Osteoblast (primary cell): ENCODE measurements at regions not wholly inside any gene's neighbourhood (a gene's known extent, or its start where the extent isn't known, plus 50 kb on each side); places are given as distances from the start of the nearest gene placed in this dataset.

Experiments used
- DNase-seq: peaks from one replicate; pipeline ENCODE4 v3.0.0; 2011; ENCODE audit warnings: low spot score, mixed read lengths; ENCODE audit not compliant: insufficient read length; ENCODE audit errors: missing footprints
- H2AFZ ChIP-seq: 2 replicates; pipeline ENCODE4 v1.6.0; 2011; ENCODE audit warnings: mild to moderate bottlenecking, low read length
- H3K27ac ChIP-seq: 2 replicates; pipeline ENCODE4 v1.5.1; 2011; ENCODE audit warnings: mild to moderate bottlenecking, low read depth, low read length, moderate library complexity
- H3K27me3 ChIP-seq: 2 replicates; pipeline ENCODE4 v1.6.0; 2012; ENCODE audit warnings: mild to moderate bottlenecking, control low read depth, inconsistent platforms, low read length, moderate library complexity; ENCODE audit not compliant: insufficient read depth
- H3K36me3 ChIP-seq: 2 replicates; pipeline ENCODE4 v1.5.1; 2011; ENCODE audit warnings: mild to moderate bottlenecking, low read length, control low read depth, moderate library complexity; ENCODE audit not compliant: insufficient read depth
- H3K4me1 ChIP-seq: 2 replicates; pipeline ENCODE4 v1.5.1; 2011; ENCODE audit warnings: mild to moderate bottlenecking, low read length, control low read depth, moderate library complexity; ENCODE audit not compliant: insufficient read depth
- H3K4me2 ChIP-seq: 2 replicates; pipeline ENCODE4 v1.6.0; 2011; ENCODE audit warnings: mild to moderate bottlenecking, low read length; ENCODE audit not compliant: insufficient read depth
- H3K4me3 ChIP-seq: fragments of 200-600 bp; sonication (generic); 3 replicates; pipeline ENCODE4 v1.5.1; 2012; ENCODE audit warnings: mild to moderate bottlenecking, low read length, inconsistent platforms; ENCODE audit not compliant: insufficient read depth
- H3K79me2 ChIP-seq: 2 replicates; pipeline ENCODE4 v1.6.0; 2012; ENCODE audit warnings: mild to moderate bottlenecking, low read length, control low read depth, inconsistent platforms; ENCODE audit not compliant: insufficient read depth
- H3K9me3 ChIP-seq: 2 replicates; pipeline ENCODE4 v1.5.1; 2011; ENCODE audit warnings: low read depth, low read length, control low read depth
- H4K20me1 ChIP-seq: 2 replicates; pipeline ENCODE4 v1.6.0; 2012; ENCODE audit warnings: mild to moderate bottlenecking, low read length, control low read depth; ENCODE audit not compliant: insufficient read depth
- TF ChIP-seq, protein P1 (sequence below): IDR thresholded peaks from 2 replicates; pipeline ENCODE4 v1.5.1; 2011; ENCODE audit warnings: mild to moderate bottlenecking, low read depth, low read length, moderate library complexity; ENCODE audit errors: extremely low read depth

DNA sequence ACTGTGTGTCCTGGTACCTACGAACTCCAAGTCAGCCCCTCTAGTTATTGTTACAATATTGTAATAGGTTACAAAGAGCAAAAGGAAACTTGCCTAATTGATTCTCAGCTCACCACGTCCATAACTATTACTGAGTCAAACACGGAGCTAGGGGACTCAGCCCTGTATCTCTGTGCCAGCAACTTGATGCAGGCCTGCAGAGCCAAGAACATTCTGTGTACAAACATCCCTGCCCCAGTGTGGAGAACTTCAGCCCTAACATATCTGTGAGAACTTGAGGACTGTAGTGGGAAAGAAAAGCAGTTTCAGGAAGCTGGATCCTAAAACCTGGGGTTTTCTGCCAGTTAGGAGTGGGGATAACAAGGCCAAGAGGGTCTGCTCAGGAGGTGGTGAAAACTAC lies 114.9 kb upstream of the PRSS58 start:
- no peaks in the 10 kb centered on the region for H3K36me3 ChIP-seq
- peak overlapping the region; percentile 30 for H2AFZ ChIP-seq
- H3K9me3 ChIP-seq, result no peaks in the 10 kb centered on the region
- H3K4me2 ChIP-seq, result no peak overlapping the region
- no peak overlapping the region for H3K27ac ChIP-seq
- H3K27me3 ChIP-seq, result no peaks in the 10 kb centered on the region
- TF ChIP-seq, protein P1, sequence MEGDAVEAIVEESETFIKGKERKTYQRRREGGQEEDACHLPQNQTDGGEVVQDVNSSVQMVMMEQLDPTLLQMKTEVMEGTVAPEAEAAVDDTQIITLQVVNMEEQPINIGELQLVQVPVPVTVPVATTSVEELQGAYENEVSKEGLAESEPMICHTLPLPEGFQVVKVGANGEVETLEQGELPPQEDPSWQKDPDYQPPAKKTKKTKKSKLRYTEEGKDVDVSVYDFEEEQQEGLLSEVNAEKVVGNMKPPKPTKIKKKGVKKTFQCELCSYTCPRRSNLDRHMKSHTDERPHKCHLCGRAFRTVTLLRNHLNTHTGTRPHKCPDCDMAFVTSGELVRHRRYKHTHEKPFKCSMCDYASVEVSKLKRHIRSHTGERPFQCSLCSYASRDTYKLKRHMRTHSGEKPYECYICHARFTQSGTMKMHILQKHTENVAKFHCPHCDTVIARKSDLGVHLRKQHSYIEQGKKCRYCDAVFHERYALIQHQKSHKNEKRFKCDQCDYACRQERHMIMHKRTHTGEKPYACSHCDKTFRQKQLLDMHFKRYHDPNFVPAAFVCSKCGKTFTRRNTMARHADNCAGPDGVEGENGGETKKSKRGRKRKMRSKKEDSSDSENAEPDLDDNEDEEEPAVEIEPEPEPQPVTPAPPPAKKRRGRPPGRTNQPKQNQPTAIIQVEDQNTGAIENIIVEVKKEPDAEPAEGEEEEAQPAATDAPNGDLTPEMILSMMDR, result no peak
- no peaks in the 10 kb centered on the region for H3K79me2 ChIP-seq
- H3K4me3 ChIP-seq, result no peak overlapping the region
- H4K20me1 ChIP-seq, result no peaks in the 10 kb centered on the region
- H3K4me1 ChIP-seq, result peaks cover 19% of the 10 kb centered on the region
- no peak for DNase-seq

DNA sequence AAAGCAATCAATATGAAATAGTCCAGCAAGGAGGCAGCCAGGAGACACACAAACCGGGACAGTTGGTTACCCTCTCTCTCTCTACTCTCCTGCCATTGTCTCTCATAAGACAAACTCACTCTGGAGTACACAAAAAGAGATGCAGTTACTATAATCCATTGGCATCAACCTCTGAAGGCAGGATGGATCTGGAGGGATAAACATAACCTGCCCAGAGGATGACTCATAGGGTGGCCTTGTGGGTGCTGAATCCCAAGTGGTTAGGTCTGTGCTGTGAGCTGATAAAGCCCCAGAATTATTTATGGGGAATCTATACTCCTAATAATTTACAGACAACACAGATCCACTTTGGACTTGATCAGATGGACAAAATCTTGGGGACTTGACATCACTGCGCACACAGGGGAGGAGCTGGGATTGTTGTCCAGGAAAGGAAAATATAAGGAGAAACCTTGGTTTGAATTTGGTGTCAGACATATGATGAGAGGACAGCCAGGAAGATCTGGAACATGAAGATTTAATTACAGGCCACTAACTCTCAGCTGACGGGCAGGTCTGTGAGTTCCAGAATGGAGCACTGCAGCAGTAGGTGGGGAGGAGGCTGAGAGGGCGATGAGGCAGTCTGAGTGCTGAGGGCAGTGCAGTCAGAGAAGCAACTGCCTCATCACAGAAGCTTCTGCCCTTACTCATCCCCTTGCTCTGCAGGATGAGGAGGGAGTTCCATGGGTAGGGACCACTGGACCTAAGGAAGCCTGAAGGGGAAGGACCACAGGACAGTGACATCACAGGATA lies 113.9 kb upstream of the PRSS58 start:
- Histone ChIP-seq H2AFZ (no peak overlapping the region), H3K9me3 (no peaks in the 10 kb centered on the region), H3K36me3 (no peaks in the 10 kb centered on the region), H4K20me1 (no peaks in the 10 kb centered on the region), H3K79me2 (no peaks in the 10 kb centered on the region), H3K4me3 (no peak overlapping the region), H3K4me2 (no peak overlapping the region), H3K4me1 (peaks cover 19% of the 10 kb centered on the region), H3K27ac (no peak overlapping the region), H3K27me3 (no peaks in the 10 kb centered on the region)
- no peak for DNase-seq
- TF ChIP-seq, protein P1, result no peak

DNA sequence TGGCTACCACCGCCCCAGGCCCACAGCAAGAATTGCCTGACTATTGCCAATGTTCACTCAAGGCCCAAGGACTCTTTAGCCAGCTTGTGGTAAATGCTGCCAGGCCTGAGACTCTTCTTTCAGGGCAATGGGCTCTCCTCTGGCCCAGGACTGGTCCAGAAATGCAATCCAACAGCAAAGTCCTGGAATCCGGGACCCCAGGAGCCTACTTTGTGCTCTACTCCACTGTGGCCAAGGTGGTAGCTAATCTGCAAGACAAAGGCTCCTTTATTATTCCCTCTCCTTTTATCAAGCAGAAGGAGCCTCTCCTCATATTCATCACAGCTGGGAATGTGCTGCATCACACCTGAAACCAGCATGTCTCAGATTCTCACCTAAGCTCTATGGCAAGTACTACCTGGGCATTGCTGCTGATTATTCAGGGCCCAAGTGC lies 107.6 kb upstream of the PRSS58 start:
- H3K27me3 ChIP-seq, result no peaks in the 10 kb centered on the region
- H3K79me2 ChIP-seq, result no peaks in the 10 kb centered on the region
- DNase-seq, result no peak
- H3K4me2 ChIP-seq, result no peak overlapping the region
- no peaks in the 10 kb centered on the region for H4K20me1 ChIP-seq
- no peak overlapping the region for H2AFZ ChIP-seq
- no peaks in the 10 kb centered on the region for H3K9me3 ChIP-seq
- TF ChIP-seq, protein P1, result no peak
- H3K36me3 ChIP-seq, result no peaks in the 10 kb centered on the region
- H3K4me1 ChIP-seq, result no peaks in the 10 kb centered on the region
- H3K27ac ChIP-seq, result no peak overlapping the region
- H3K4me3 ChIP-seq, result no peak overlapping the region

DNA sequence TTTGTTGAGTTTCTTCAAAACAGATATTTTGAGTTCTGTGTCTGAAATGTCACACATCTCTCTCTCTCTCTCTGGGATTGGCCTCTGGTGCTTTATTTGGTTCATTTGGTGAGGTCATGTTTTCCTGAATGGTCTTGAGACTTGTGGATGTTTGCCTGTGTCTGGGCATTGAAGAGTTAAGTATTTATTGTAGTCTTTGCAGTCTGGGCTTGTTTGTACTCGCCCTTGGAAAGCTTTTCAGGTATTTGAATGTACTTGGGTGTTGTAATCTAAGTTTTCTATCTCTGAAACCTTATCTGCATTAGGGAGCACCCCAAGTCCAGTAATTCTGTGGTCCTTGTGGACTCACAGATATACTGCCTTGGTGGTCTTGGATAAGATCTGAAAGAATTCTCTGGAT lies 106.7 kb upstream of the PRSS58 start:
- Histone ChIP-seq H3K4me2 (no peak overlapping the region), H3K4me1 (peaks cover 6% of the 10 kb centered on the region), H3K79me2 (no peaks in the 10 kb centered on the region), H2AFZ (no peak overlapping the region), H3K4me3 (no peak overlapping the region), H4K20me1 (no peaks in the 10 kb centered on the region), H3K27ac (no peak overlapping the region), H3K9me3 (no peaks in the 10 kb centered on the region), H3K36me3 (no peaks in the 10 kb centered on the region), H3K27me3 (no peaks in the 10 kb centered on the region)
- TF ChIP-seq, protein P1, result no peak
- no peak for DNase-seq
